GM23338 (cell line): ENCODE measurements at regions not wholly inside any gene's neighbourhood (a gene's known extent, or its start where the extent isn't known, plus 50 kb on each side); places are given as distances from the start of the nearest gene placed in this dataset.

Experiments used
- ATAC-seq: fragments of 200-7000 bp; cut with Tn5 transposase; 3 replicates; pipeline ENCODE4 v1.9.1; 2020
- DNase-seq: peaks from one replicate; pipeline ENCODE4 v3.0.0-alpha.2; 2015; ENCODE audit warnings: low spot score
- H2AFZ ChIP-seq: fragments of 200-600 bp; sonication (generic); 2 replicates; pipeline ENCODE4 v1.8.0; 2016; ENCODE audit warnings: antibody characterized with exemption, mild to moderate bottlenecking, moderate library complexity
- H3F3A ChIP-seq: fragments of 200-600 bp; sonication (generic); replicated peaks from 2 replicates; pipeline ENCODE4 v1.8.0; 2017; ENCODE audit warnings: antibody characterized with exemption, mixed run types, low read depth
- H3K27ac ChIP-seq: fragments of 200-600 bp; sonication (generic); 2 replicates; pipeline ENCODE4 v1.6.1; 2016; ENCODE audit warnings: low read depth
- H3K27me3 ChIP-seq: fragments of 200-600 bp; sonication (generic); 2 replicates; pipeline ENCODE4 v1.8.0; 2016; ENCODE audit warnings: mild to moderate bottlenecking, mixed run types, moderate library complexity; ENCODE audit not compliant: insufficient read depth
- H3K36me3 ChIP-seq: fragments of 200-600 bp; sonication (generic); 2 replicates; pipeline ENCODE4 v1.8.0; 2016; ENCODE audit warnings: mild to moderate bottlenecking; ENCODE audit not compliant: insufficient read depth
- H3K4me1 ChIP-seq: fragments of 200-600 bp; sonication (generic); 2 replicates; pipeline ENCODE4 v1.8.0; 2016; ENCODE audit warnings: mild to moderate bottlenecking, moderate library complexity; ENCODE audit not compliant: insufficient read depth
- H3K4me2 ChIP-seq: fragments of 200-600 bp; sonication (generic); 2 replicates; pipeline ENCODE4 v1.7.1; 2017; ENCODE audit warnings: mixed run types
- H3K4me3 ChIP-seq: fragments of 200-600 bp; sonication (generic); 2 replicates; pipeline ENCODE4 v1.6.1; 2016; ENCODE audit warnings: mixed run types
- H3K79me2 ChIP-seq: fragments of 200-600 bp; sonication (generic); replicated peaks from 2 replicates; pipeline ENCODE4 v1.8.0; 2017; ENCODE audit warnings: mild to moderate bottlenecking; ENCODE audit not compliant: insufficient read depth
- H3K9me2 ChIP-seq: fragments of 200-600 bp; sonication (generic); 2 replicates; pipeline ENCODE4 v1.8.0; 2017; ENCODE audit not compliant: insufficient read depth
- H4K20me1 ChIP-seq: fragments of 200-600 bp; sonication (generic); replicated peaks from 2 replicates; pipeline ENCODE4 v1.8.0; 2017; ENCODE audit warnings: mild to moderate bottlenecking; ENCODE audit not compliant: insufficient read depth
- H3K27ac Mint-ChIP-seq: 2 replicates; pipeline ENCODE4 v1.8.0; 2020; ENCODE audit warnings: inconsistent platforms, mild to moderate bottlenecking, moderate library complexity, mixed read lengths
- H3K27me3 Mint-ChIP-seq: 3 replicates; pipeline ENCODE4 v1.8.0; 2022; ENCODE audit warnings: low read depth, mild to moderate bottlenecking, moderate library complexity, mixed read lengths, inconsistent platforms; ENCODE audit not compliant: insufficient read depth, poor library complexity
- H3K36me3 Mint-ChIP-seq: 3 replicates; pipeline ENCODE4 v1.8.0; 2021; ENCODE audit warnings: low read depth, mild to moderate bottlenecking, inconsistent platforms, moderate library complexity, mixed read lengths
- H3K4me1 Mint-ChIP-seq: 3 replicates; pipeline ENCODE4 v1.8.0; 2020; ENCODE audit warnings: mild to moderate bottlenecking, inconsistent platforms, mixed read lengths
- H3K4me3 Mint-ChIP-seq: 3 replicates; pipeline ENCODE4 v1.8.0; 2021; ENCODE audit warnings: moderate library complexity, mild to moderate bottlenecking, inconsistent platforms, mixed read lengths
- H3K9me3 Mint-ChIP-seq: 3 replicates; pipeline ENCODE4 v1.8.0; 2020; ENCODE audit warnings: moderate library complexity, mild to moderate bottlenecking, inconsistent platforms, mixed read lengths
- CREB1 ChIP-seq: fragments of 250-450 bp; sonication (Bioruptor Pico); IDR thresholded peaks from 2 replicates; pipeline ENCODE4 v1.5.0; 2020; ENCODE audit warnings: low read depth, mild to moderate bottlenecking, moderate library complexity
- ETS1 ChIP-seq: IDR thresholded peaks from 2 replicates; pipeline ENCODE4 v1.6.1; 2016; ENCODE audit warnings: antibody characterized with exemption
- EZH2 ChIP-seq: fragments of 200-600 bp; sonication (generic); IDR thresholded peaks from one replicate; pipeline ENCODE4 v1.8.0; 2017; ENCODE audit warnings: antibody characterized with exemption, mild to moderate bottlenecking, low read depth; ENCODE audit not compliant: unreplicated experiment
- NANOG ChIP-seq: IDR thresholded peaks from 2 replicates; pipeline ENCODE4 v1.6.1; 2016; ENCODE audit warnings: antibody characterized with exemption, borderline replicate concordance
- POLR2AphosphoS5 ChIP-seq: IDR thresholded peaks from 2 replicates; pipeline ENCODE4 v1.6.1; 2016; ENCODE audit warnings: antibody characterized with exemption, low read depth
- REST ChIP-seq: IDR thresholded peaks from one replicate; pipeline ENCODE4 v1.6.1; 2018; ENCODE audit warnings: antibody characterized with exemption; ENCODE audit not compliant: unreplicated experiment
- STAT1 ChIP-seq: IDR thresholded peaks from one replicate; pipeline ENCODE4 v1.6.1; 2016; ENCODE audit warnings: antibody characterized with exemption; ENCODE audit not compliant: unreplicated experiment
- ZNF114 ChIP-seq: fragments of 250-450 bp; sonication (Bioruptor Pico); IDR thresholded peaks from 2 replicates; pipeline ENCODE4 v1.5.0; 2020; ENCODE audit warnings: mild to moderate bottlenecking, moderate library complexity
- ZNF331 ChIP-seq: fragments of 250-450 bp; sonication (Bioruptor Pico); IDR thresholded peaks from 2 replicates; pipeline ENCODE4 v1.5.0; 2020; ENCODE audit warnings: low read depth, mild to moderate bottlenecking, moderate library complexity
- ZNF462 ChIP-seq: fragments of 250-450 bp; sonication (Bioruptor Pico); IDR thresholded peaks from 2 replicates; pipeline ENCODE4 v1.5.0; 2020; ENCODE audit warnings: mild to moderate bottlenecking, moderate library complexity

- H3K4me2 ChIP-seq = no peak overlapping the region
- H3K36me3 ChIP-seq = no peaks in the 10 kb centered on the region
- no peaks in the 10 kb centered on the region for H3K9me2 ChIP-seq
- H3K27ac ChIP-seq = no peak overlapping the region
- no peaks in the 10 kb centered on the region for H3F3A ChIP-seq
- no peak overlapping the region for H3K4me3 Mint-ChIP-seq
- no peaks in the 10 kb centered on the region for H3K4me1 ChIP-seq
- H3K9me3 Mint-ChIP-seq = no peaks in the 10 kb centered on the region
- no peaks in the 10 kb centered on the region for H3K79me2 ChIP-seq
- no peaks in the 10 kb centered on the region; the same call in 2 of the 3 replicates for H3K36me3 Mint-ChIP-seq
- no peak for DNase-seq
- ATAC-seq = no peak
- TF ChIP-seq ZNF114 (CRISPR knock-in tag) = no peak
- no peak for TF ChIP-seq POLR2AphosphoS5
- no peak for TF ChIP-seq ZNF331 (CRISPR knock-in tag)
- no peak for TF ChIP-seq ETS1
- no peaks in the 10 kb centered on the region for H3K27me3 Mint-ChIP-seq
- H3K27ac Mint-ChIP-seq = no peak overlapping the region
- H3K4me1 Mint-ChIP-seq = peaks cover 4% of the 10 kb centered on the region; the same call in 2 of the 3 replicates
- no peaks in the 10 kb centered on the region for H4K20me1 ChIP-seq
- no peak overlapping the region for H3K4me3 ChIP-seq
- H3K27me3 ChIP-seq = no peaks in the 10 kb centered on the region
- H2AFZ ChIP-seq = no peak overlapping the region
Observed at GRCh38 chr3:70561796-70562195, 249.4 kb upstream of the MDFIC2 start.

GRCh38 chr3:70558956-70559355 is 246.5 kb upstream of the MDFIC2 start:
- Histone ChIP-seq H2AFZ (no peak overlapping the region), H3K4me1 (peaks cover 3% of the 10 kb centered on the region; the same call in 1 of the 2 replicates), H3K9me2 (no peaks in the 10 kb centered on the region), H3F3A (no peaks in the 10 kb centered on the region), H3K27me3 (no peaks in the 10 kb centered on the region), H3K4me3 (no peak overlapping the region), H4K20me1 (no peaks in the 10 kb centered on the region), H3K79me2 (no peaks in the 10 kb centered on the region), H3K27ac (no peak overlapping the region), H3K4me2 (no peak overlapping the region), H3K36me3 (no peaks in the 10 kb centered on the region)
- peaks cover 11% of the 10 kb centered on the region; the same call in 2 of the 3 replicates for H3K4me1 Mint-ChIP-seq
- H3K27ac Mint-ChIP-seq = no peak overlapping the region
- H3K4me3 Mint-ChIP-seq = no peak overlapping the region
- no peaks in the 10 kb centered on the region for H3K27me3 Mint-ChIP-seq
- H3K9me3 Mint-ChIP-seq = no peaks in the 10 kb centered on the region
- H3K36me3 Mint-ChIP-seq = no peaks in the 10 kb centered on the region
- ATAC-seq = no peak
- no peak for DNase-seq
- TF ChIP-seq ZNF331 (CRISPR knock-in tag) = no peak
- no peak for TF ChIP-seq EZH2
- TF ChIP-seq CREB1 (CRISPR knock-in tag) = no peak
- no peak for TF ChIP-seq ZNF462 (CRISPR knock-in tag)
- TF ChIP-seq REST = no peak
- no peak for TF ChIP-seq ZNF114 (CRISPR knock-in tag)
- no peak for TF ChIP-seq NANOG
- TF ChIP-seq ETS1 = no peak
- TF ChIP-seq POLR2AphosphoS5 = no peak
- no peak for TF ChIP-seq STAT1
